ENCODE measurements at regions not wholly inside any gene's neighbourhood (a gene's known extent, or its start where the extent isn't known, plus 50 kb on each side); places are given as distances from the start of the nearest gene placed in this dataset.

DNA sequence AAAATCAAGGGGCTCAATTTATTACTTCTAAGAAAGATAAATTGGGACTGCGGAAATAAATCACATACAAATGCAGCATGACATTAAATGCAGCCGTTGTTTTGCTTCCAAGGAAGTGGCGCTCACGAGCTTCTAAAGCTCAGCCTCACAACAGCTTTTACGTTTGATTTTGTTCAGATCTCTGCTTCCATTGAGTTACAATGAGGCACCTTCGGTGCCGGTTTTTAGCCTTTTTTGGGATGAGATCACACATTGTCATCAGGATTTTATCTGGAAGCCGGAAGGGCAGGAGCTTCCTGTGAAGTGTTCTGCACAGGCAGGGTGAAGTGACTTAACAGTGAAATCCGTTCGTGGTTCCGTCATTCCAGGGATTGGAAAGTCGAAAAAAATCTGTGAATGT lies 209.8 kb downstream of the DCDC2C start:
- Histone ChIP-seq H3K27me3 (no peaks in the 10 kb centered on the region), H3K4me1 (peaks cover 0 to 3% (median 0%) of the 10 kb centered on the region in 4 donors), H3K27ac (replicated peaks in 1 of 4) (no peak overlapping the region), H3K9me3 (no peaks in the 10 kb centered on the region), H3K36me3 (no peaks in the 10 kb centered on the region), H3K4me3 (no peak overlapping the region)
- no peak for DNase-seq (ENCODE audit: extremely low spot score)
- WGBS = 72% methylated on average over 12 of the region's 12 CpGs
- TF ChIP-seq EP300 (IDR thresholded peaks at IDR 0.05) (no peak), POLR2AphosphoS5 (IDR thresholded peaks at IDR 0.05) (peak in 1 of 2 donors; percentile 6)
- intact Hi-C loops (cut with DNase I) = no loop called here

- no peak for TF ChIP-seq EP300 (IDR thresholded peaks at IDR 0.05)
- no peak for TF ChIP-seq POLR2A (IDR thresholded peaks at IDR 0.05; ENCODE audit: low read depth)
- WGBS = 69% methylated on average over 3 of the region's 3 CpGs
- no peak for DNase-seq (ENCODE audit: extremely low spot score)
- H3K4me1 ChIP-seq = peaks cover 0 to 3% (median 0%) of the 10 kb centered on the region in 4 donors
- H3K9me3 ChIP-seq = no peaks in the 10 kb centered on the region
- no peak overlapping the region for H3K27ac ChIP-seq (replicated peaks in 1 of 4)
- no peaks in the 10 kb centered on the region for H3K27me3 ChIP-seq
- intact Hi-C loops (cut with DNase I) = no loop called here
- no peak overlapping the region for H3K4me3 ChIP-seq
- no peaks in the 10 kb centered on the region for H3K36me3 ChIP-seq
Observed at GRCh38 chr2:3914241-3914640, 210.9 kb downstream of the DCDC2C start.

DNA sequence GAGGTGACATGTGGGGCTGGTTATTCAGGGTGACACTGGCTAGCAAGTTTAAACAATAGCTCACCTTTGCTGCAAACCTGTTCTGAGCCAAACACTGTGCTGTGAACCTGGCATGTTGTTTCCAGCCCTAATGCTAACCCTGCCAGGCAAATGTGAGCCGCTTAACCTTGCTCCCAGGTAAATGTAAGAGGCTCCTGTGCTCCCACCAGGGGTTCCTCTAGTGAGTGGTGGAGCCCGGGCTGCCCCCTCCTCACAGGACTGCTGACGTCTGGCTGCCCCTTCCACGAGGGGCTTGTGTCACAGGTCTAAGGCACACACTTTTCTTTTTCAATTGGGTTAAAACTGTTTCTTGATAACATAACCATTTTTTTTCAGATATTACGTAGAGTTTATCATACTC lies 223.7 kb downstream of the DCDC2C start:
- H3K36me3 ChIP-seq = no peaks in the 10 kb centered on the region
- intact Hi-C loops (cut with DNase I) = no loop called here
- TF ChIP-seq CTCF (IDR thresholded peaks at IDR 0.05) = no peak
- TF ChIP-seq POLR2A (IDR thresholded peaks at IDR 0.05; ENCODE audit: low read depth) = no peak
- no peak for TF ChIP-seq POLR2AphosphoS5 (IDR thresholded peaks at IDR 0.05)
- TF ChIP-seq EP300 (IDR thresholded peaks at IDR 0.05) = no peak

DNA sequence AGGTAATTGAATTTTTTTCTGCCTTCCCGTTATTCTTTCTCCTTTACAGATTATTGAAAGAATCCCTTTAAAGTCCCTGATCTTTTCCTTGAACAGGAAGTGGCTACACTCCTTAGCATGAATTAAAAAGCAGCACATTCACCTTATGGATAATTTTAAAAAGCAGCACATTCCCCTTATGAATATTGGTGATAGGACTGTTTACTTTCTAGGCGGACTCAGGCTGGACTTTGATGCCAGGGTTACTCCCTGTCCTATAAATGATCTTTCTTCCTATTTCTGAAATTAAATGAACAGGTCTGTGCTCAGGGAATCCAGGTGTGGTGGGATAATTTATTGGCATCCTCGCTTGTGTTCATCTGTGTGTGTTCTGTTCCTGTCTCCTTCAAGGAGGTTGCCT lies 226.0 kb downstream of the DCDC2C start:
- Histone ChIP-seq H3K9me3 (peaks cover 0 to 7% (median 2%) of the 10 kb centered on the region in 4 donors), H3K27ac (replicated peaks in 1 of 4) (no peak overlapping the region), H3K4me3 (no peak overlapping the region), H3K27me3 (no peaks in the 10 kb centered on the region), H3K4me1 (no peaks in the 10 kb centered on the region), H3K36me3 (no peaks in the 10 kb centered on the region)
- intact Hi-C loops (cut with DNase I) = no loop called here
- 73% methylated on average over 3 of the region's 3 CpGs for WGBS
- DNase-seq (ENCODE audit: extremely low spot score) = peak; percentile 26
- TF ChIP-seq EP300 (IDR thresholded peaks at IDR 0.05) = no peak
- TF ChIP-seq CTCF (IDR thresholded peaks at IDR 0.05) = no peak
- no peak for TF ChIP-seq POLR2AphosphoS5 (IDR thresholded peaks at IDR 0.05)
- TF ChIP-seq POLR2A (IDR thresholded peaks at IDR 0.05; ENCODE audit: low read depth) = no peak

More for the DNA sequence above, 223.7 kb downstream of the DCDC2C start:
- peak; percentile 86 for DNase-seq (ENCODE audit: extremely low spot score)
- no peak overlapping the region for H3K27ac ChIP-seq (replicated peaks in 1 of 4)
- H3K9me3 ChIP-seq = no peaks in the 10 kb centered on the region
- 69% methylated on average over 5 of the region's 5 CpGs for WGBS
- no peak overlapping the region for H3K4me3 ChIP-seq
- H3K4me1 ChIP-seq = no peaks in the 10 kb centered on the region
- peaks cover 0 to 8% (median 0%) of the 10 kb centered on the region in 4 donors for H3K27me3 ChIP-seq

DNA sequence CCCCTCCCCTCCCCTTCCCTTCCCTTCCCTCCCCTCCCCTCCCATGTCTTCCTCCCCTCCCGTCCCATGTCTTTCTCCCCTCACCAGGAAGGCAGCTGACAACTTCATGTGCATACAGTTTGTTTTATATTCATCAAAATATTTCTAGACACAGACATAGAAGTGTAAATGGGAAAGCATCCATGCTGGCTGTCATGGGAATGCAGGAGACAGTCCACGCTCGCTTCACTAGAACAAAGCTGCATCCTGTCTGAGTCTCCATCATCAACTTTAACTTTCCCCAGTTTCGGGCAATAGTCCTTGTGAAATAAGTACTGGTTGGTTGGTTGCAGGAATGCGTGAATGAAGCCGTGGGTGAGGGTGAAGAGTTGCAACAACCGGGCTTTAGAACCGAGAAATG lies 226.9 kb downstream of the DCDC2C start:
- H3K4me1 ChIP-seq = no peaks in the 10 kb centered on the region
- H3K27me3 ChIP-seq = no peaks in the 10 kb centered on the region
- H3K4me3 ChIP-seq = no peak overlapping the region
- TF ChIP-seq POLR2A (IDR thresholded peaks at IDR 0.05; ENCODE audit: low read depth) (no peak), EP300 (IDR thresholded peaks at IDR 0.05) (no peak), POLR2AphosphoS5 (IDR thresholded peaks at IDR 0.05) (no peak), CTCF (IDR thresholded peaks at IDR 0.05) (no peak)
- 48% methylated on average over 7 of the region's 8 CpGs for WGBS
- no peak overlapping the region for H3K27ac ChIP-seq (replicated peaks in 1 of 4)
- H3K36me3 ChIP-seq = no peaks in the 10 kb centered on the region
- intact Hi-C loops (cut with DNase I) = no loop called here
- H3K9me3 ChIP-seq = peaks cover 0 to 7% (median 2%) of the 10 kb centered on the region in 4 donors
- DNase-seq (ENCODE audit: extremely low spot score) = peak; percentile 60

GRCh38 chr2:3940661-3941060 lies 237.3 kb downstream of the DCDC2C start:
- no peaks in the 10 kb centered on the region for H3K4me1 ChIP-seq
- TF ChIP-seq CTCF (IDR thresholded peaks at IDR 0.05) (no peak), EP300 (IDR thresholded peaks at IDR 0.05) (no peak), POLR2AphosphoS5 (IDR thresholded peaks at IDR 0.05) (no peak), POLR2A (IDR thresholded peaks at IDR 0.05; ENCODE audit: low read depth) (no peak)
- H3K27me3 ChIP-seq = peaks cover 0 to 8% (median 0%) of the 10 kb centered on the region in 4 donors
- WGBS = 46% methylated on average over 5 of the region's 7 CpGs
- no peak overlapping the region for H3K4me3 ChIP-seq
- H3K36me3 ChIP-seq = no peaks in the 10 kb centered on the region
- intact Hi-C loops (cut with DNase I) = no loop called here
- no peaks in the 10 kb centered on the region for H3K9me3 ChIP-seq
- no peak for DNase-seq (ENCODE audit: extremely low spot score)
- no peak overlapping the region for H3K27ac ChIP-seq (replicated peaks in 1 of 4)
